ENCODE measurements at regions not wholly inside any gene's neighbourhood (a gene's known extent, or its start where the extent isn't known, plus 50 kb on each side); places are given as distances from the start of the nearest gene placed in this dataset.

DNA sequence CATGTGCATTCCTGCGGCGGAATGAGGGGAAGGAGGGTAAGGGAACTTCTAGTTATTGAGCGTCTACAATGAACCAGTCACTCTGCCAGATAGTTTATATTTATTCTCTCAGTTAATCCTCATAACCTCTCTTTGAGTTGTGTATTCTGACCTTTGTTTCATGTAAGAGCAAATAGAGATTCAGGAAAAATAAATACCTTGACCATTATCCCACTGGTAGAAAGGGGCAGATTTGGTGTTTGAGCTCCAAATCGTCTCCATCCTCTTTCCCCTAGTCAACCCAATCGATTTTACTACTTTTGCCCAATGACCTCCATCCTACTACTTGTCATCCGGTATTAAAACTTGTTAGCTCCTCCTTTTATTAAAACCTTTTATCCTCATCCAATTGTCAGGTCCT lies 157.1 kb upstream of the SESN3 start:
- TF ChIP-seq, protein P1, sequence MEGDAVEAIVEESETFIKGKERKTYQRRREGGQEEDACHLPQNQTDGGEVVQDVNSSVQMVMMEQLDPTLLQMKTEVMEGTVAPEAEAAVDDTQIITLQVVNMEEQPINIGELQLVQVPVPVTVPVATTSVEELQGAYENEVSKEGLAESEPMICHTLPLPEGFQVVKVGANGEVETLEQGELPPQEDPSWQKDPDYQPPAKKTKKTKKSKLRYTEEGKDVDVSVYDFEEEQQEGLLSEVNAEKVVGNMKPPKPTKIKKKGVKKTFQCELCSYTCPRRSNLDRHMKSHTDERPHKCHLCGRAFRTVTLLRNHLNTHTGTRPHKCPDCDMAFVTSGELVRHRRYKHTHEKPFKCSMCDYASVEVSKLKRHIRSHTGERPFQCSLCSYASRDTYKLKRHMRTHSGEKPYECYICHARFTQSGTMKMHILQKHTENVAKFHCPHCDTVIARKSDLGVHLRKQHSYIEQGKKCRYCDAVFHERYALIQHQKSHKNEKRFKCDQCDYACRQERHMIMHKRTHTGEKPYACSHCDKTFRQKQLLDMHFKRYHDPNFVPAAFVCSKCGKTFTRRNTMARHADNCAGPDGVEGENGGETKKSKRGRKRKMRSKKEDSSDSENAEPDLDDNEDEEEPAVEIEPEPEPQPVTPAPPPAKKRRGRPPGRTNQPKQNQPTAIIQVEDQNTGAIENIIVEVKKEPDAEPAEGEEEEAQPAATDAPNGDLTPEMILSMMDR (IDR thresholded peaks at IDR 0.05): no peak
- TF ChIP-seq POLR2A (IDR thresholded peaks at IDR 0.05): no peak

Data from lower leg skin (tissue), 3 donors.